Hepatocyte (in vitro differentiated cells): ENCODE measurements at regions not wholly inside any gene's neighbourhood (a gene's known extent, or its start where the extent isn't known, plus 50 kb on each side); places are given as distances from the start of the nearest gene placed in this dataset.

Experiments
- DNase-seq: peaks from one replicate; pipeline ENCODE4 v3.0.0-alpha.2; 2016; ENCODE audit warnings: low spot score
- H2AFZ ChIP-seq: fragments of 200-600 bp; sonication (generic); 2 replicates; pipeline ENCODE4 v1.6.0; 2016; ENCODE audit warnings: antibody characterized with exemption, mild to moderate bottlenecking
- H3K27ac ChIP-seq: fragments of 200-600 bp; sonication (generic); 2 replicates; pipeline ENCODE4 v1.5.1; 2016; ENCODE audit warnings: mild to moderate bottlenecking
- H3K27me3 ChIP-seq: fragments of 200-600 bp; sonication (generic); 2 replicates; pipeline ENCODE4 v1.6.1; 2016
- H3K36me3 ChIP-seq: fragments of 200-600 bp; sonication (generic); replicated peaks from 2 replicates; pipeline ENCODE4 v1.5.1; 2016; ENCODE audit warnings: low read depth; ENCODE audit not compliant: insufficient read depth
- H3K4me1 ChIP-seq: fragments of 200-600 bp; sonication (generic); 2 replicates; pipeline ENCODE4 v1.5.1; 2016; ENCODE audit warnings: mild to moderate bottlenecking, moderate library complexity; ENCODE audit not compliant: insufficient read depth
- H3K4me2 ChIP-seq: fragments of 200-600 bp; sonication (generic); 2 replicates; pipeline ENCODE4 v1.6.0; 2016
- H3K4me3 ChIP-seq: fragments of 200-600 bp; sonication (generic); 2 replicates; pipeline ENCODE4 v1.5.1; 2016; ENCODE audit warnings: mild to moderate bottlenecking
- H3K79me2 ChIP-seq: fragments of 200-600 bp; sonication (generic); 2 replicates; pipeline ENCODE4 v1.6.0; 2017; ENCODE audit warnings: mild to moderate bottlenecking
- H3K9me2 ChIP-seq: fragments of 200-600 bp; sonication (generic); replicated peaks from 2 replicates; pipeline ENCODE4 v1.6.0; 2017; ENCODE audit warnings: mild to moderate bottlenecking; ENCODE audit not compliant: insufficient read depth
- H3K9me3 ChIP-seq: fragments of 200-600 bp; sonication (generic); 2 replicates; pipeline ENCODE4 v1.5.1; 2016; ENCODE audit warnings: low read depth, mild to moderate bottlenecking
- H4K20me1 ChIP-seq: fragments of 200-600 bp; sonication (generic); 2 replicates; pipeline ENCODE4 v1.6.0; 2016; ENCODE audit warnings: mild to moderate bottlenecking; ENCODE audit not compliant: insufficient read depth, poor library complexity, severe bottlenecking
- CTCF ChIP-seq: fragments of 200-600 bp; sonication (generic); IDR thresholded peaks from 2 replicates; pipeline ENCODE4 v1.5.1; 2016; ENCODE audit warnings: antibody characterized with exemption, mild to moderate bottlenecking; ENCODE audit not compliant: poor library complexity
- EZH2 ChIP-seq: fragments of 200-600 bp; sonication (generic); IDR thresholded peaks from 2 replicates; pipeline ENCODE4 v1.6.1; 2016; ENCODE audit warnings: antibody characterized with exemption, mild to moderate bottlenecking, borderline replicate concordance
- EZH2phosphoT487 ChIP-seq: fragments of 200-600 bp; sonication (generic); IDR thresholded peaks from one replicate; pipeline ENCODE4 v1.6.1; 2018; ENCODE audit warnings: antibody characterized with exemption, mild to moderate bottlenecking, low read depth, moderate library complexity; ENCODE audit not compliant: unreplicated experiment, severe bottlenecking
- WGBS: methylation state at CpG from one replicate; pipeline ENCODE4 v1.1.6; 2016; ENCODE audit warnings: low lambda C conversion rate; ENCODE audit errors: missing lambda C conversion rate; 5-methylcytosine and 5-hydroxymethylcytosine counted together

GRCh38 chr6:95318137-95318536, 259.2 kb upstream of the MANEA start:
- H3K4me1 ChIP-seq = no peaks in the 10 kb centered on the region
- TF ChIP-seq CTCF = no peak
- TF ChIP-seq EZH2phosphoT487 = no peak
- TF ChIP-seq EZH2 = no peak
- no peak overlapping the region for H2AFZ ChIP-seq
- H3K9me3 ChIP-seq = no peaks in the 10 kb centered on the region
- no peak overlapping the region for H3K27ac ChIP-seq
- no peak for DNase-seq
- H3K9me2 ChIP-seq = no peaks in the 10 kb centered on the region
- H3K27me3 ChIP-seq = no peaks in the 10 kb centered on the region
- no peaks in the 10 kb centered on the region for H4K20me1 ChIP-seq
- no peak overlapping the region for H3K4me2 ChIP-seq
- H3K36me3 ChIP-seq = no peaks in the 10 kb centered on the region
- WGBS = 91% methylated on average over 1 of the region's 1 CpG
- no peak overlapping the region for H3K4me3 ChIP-seq
- H3K79me2 ChIP-seq = no peaks in the 10 kb centered on the region

- Histone ChIP-seq H2AFZ (no peak overlapping the region), H3K4me2 (no peak overlapping the region), H3K27me3 (no peaks in the 10 kb centered on the region), H3K4me3 (no peak overlapping the region), H3K9me2 (no peaks in the 10 kb centered on the region), H3K4me1 (no peaks in the 10 kb centered on the region), H3K79me2 (no peaks in the 10 kb centered on the region), H3K27ac (no peak overlapping the region), H3K36me3 (no peaks in the 10 kb centered on the region), H4K20me1 (peaks cover 2% of the 10 kb centered on the region), H3K9me3 (no peaks in the 10 kb centered on the region)
- WGBS = 63% methylated on average over 2 of the region's 2 CpGs
- TF ChIP-seq EZH2phosphoT487 (no peak), CTCF (no peak), EZH2 (no peak)
- no peak for DNase-seq
These were observed 256.2 kb upstream of the MANEA start for GRCh38 chr6:95321126-95321525.

DNA sequence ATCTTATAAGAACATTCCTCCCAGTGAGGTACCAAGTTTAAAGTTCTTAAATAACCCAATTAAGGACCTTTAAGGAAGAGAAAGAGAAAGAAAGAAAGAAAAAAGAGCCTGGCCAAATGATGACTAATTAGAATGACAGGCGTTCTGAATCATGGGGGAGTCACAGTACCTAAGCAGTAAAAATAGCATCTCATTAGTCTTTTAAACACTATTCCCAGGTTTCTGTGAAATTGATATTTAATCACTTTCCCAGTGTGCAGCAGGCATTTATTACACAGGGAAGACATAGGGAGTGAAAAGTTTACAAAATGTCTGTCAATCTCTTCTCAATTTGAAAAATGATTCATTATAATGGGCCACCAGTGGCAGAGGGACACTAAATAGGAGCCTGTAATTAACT, 251.4 kb upstream of the MANEA start:
- no peak for DNase-seq
- Histone ChIP-seq H4K20me1 (peaks cover 2% of the 10 kb centered on the region), H3K4me1 (no peaks in the 10 kb centered on the region), H3K27ac (no peak overlapping the region), H3K36me3 (no peaks in the 10 kb centered on the region), H3K27me3 (no peaks in the 10 kb centered on the region), H2AFZ (no peak overlapping the region), H3K79me2 (no peaks in the 10 kb centered on the region), H3K4me3 (no peak overlapping the region), H3K9me3 (no peaks in the 10 kb centered on the region), H3K9me2 (no peaks in the 10 kb centered on the region), H3K4me2 (no peak overlapping the region)
- TF ChIP-seq EZH2 (no peak), EZH2phosphoT487 (no peak), CTCF (no peak)
- WGBS = 81% methylated on average over 1 of the region's 1 CpG

GRCh38 chr6:95328231-95328630, 249.1 kb upstream of the MANEA start:
- Histone ChIP-seq H3K4me3 (no peak overlapping the region), H3K4me2 (no peak overlapping the region), H3K27me3 (no peaks in the 10 kb centered on the region), H3K36me3 (no peaks in the 10 kb centered on the region), H3K79me2 (no peaks in the 10 kb centered on the region), H3K27ac (no peak overlapping the region), H3K9me2 (no peaks in the 10 kb centered on the region), H3K4me1 (no peaks in the 10 kb centered on the region), H3K9me3 (no peaks in the 10 kb centered on the region), H2AFZ (no peak overlapping the region), H4K20me1 (peaks cover 2% of the 10 kb centered on the region)
- no peak for TF ChIP-seq EZH2phosphoT487
- TF ChIP-seq CTCF = no peak
- TF ChIP-seq EZH2 = no peak
- DNase-seq = no peak
- WGBS = 83% methylated on average over 2 of the region's 2 CpGs
